H9 (cell line): ENCODE measurements at regions not wholly inside any gene's neighbourhood (a gene's known extent, or its start where the extent isn't known, plus 50 kb on each side); places are given as distances from the start of the nearest gene placed in this dataset.
A peak's percentile ranks its signal among the peaks of the same experiment; 100 is the strongest.

Experiments
- DNase-seq: peaks from one replicate; pipeline ENCODE4 v3.0.0-alpha.2; 2017
- H2AFZ ChIP-seq: one replicate; pipeline ENCODE4 v1.6.1; 2013; ENCODE audit warnings: mild to moderate bottlenecking, low read length, control low read depth, moderate library complexity
- H2AK5ac ChIP-seq: 2 replicates; pipeline ENCODE4 v1.6.1; 2013; ENCODE audit warnings: low read length, control low read depth, mixed read lengths; ENCODE audit not compliant: insufficient read length
- H2BK120ac ChIP-seq: one replicate; pipeline ENCODE4 v1.6.1; 2013; ENCODE audit warnings: low read depth, mild to moderate bottlenecking, low read length, control low read depth, inconsistent platforms; ENCODE audit not compliant: poor library complexity, severe bottlenecking
- H2BK12ac ChIP-seq: 2 replicates; pipeline ENCODE4 v1.6.1; 2013; ENCODE audit warnings: low read length, control low read depth, mixed read lengths, low read depth; ENCODE audit not compliant: insufficient read length
- H2BK15ac ChIP-seq: 2 replicates; pipeline ENCODE4 v1.6.1; 2013; ENCODE audit warnings: low read depth, low read length, control low read depth
- H2BK20ac ChIP-seq: one replicate; pipeline ENCODE4 v1.6.1; 2013; ENCODE audit warnings: low read depth, mild to moderate bottlenecking, low read length, control low read depth, inconsistent platforms; ENCODE audit not compliant: poor library complexity, severe bottlenecking
- H2BK5ac ChIP-seq: 2 replicates; pipeline ENCODE4 v1.6.1; 2013; ENCODE audit warnings: low read length, control low read depth, mixed read lengths; ENCODE audit not compliant: insufficient read length
- H3K14ac ChIP-seq: 2 replicates; pipeline ENCODE4 v1.6.1; 2013; ENCODE audit warnings: low read length, control low read depth; ENCODE audit not compliant: insufficient read depth
- H3K18ac ChIP-seq: 2 replicates; pipeline ENCODE4 v1.6.1; 2013; ENCODE audit warnings: low read depth, mild to moderate bottlenecking, mixed read lengths, low read length, control low read depth; ENCODE audit not compliant: insufficient read length
- H3K23ac ChIP-seq: 2 replicates; pipeline ENCODE4 v1.6.1; 2013; ENCODE audit warnings: low read length, control low read depth, mixed read lengths, low read depth; ENCODE audit not compliant: insufficient read length
- H3K23me2 ChIP-seq: 2 replicates; pipeline ENCODE4 v1.6.1; 2013; ENCODE audit warnings: low read depth, mild to moderate bottlenecking, mixed read lengths, low read length, control low read depth; ENCODE audit not compliant: insufficient read length, poor library complexity, severe bottlenecking
- H3K27ac ChIP-seq: 2 replicates; pipeline ENCODE4 v1.5.1; 2013; ENCODE audit warnings: low read length, control low read depth, mixed read lengths, low read depth; ENCODE audit not compliant: insufficient read length
- H3K27me3 ChIP-seq: 2 replicates; pipeline ENCODE4 v1.6.1; 2013; ENCODE audit warnings: low read length, control low read depth, inconsistent platforms; ENCODE audit not compliant: insufficient read depth
- H3K4ac ChIP-seq: 2 replicates; pipeline ENCODE4 v1.6.1; 2013; ENCODE audit warnings: low read depth, mild to moderate bottlenecking, control low read depth, inconsistent platforms, low read length, moderate library complexity
- H3K4me1 ChIP-seq: 2 replicates; pipeline ENCODE4 v1.6.1; 2013; ENCODE audit warnings: low read length, control low read depth, inconsistent platforms; ENCODE audit not compliant: insufficient read depth
- H3K4me2 ChIP-seq: 2 replicates; pipeline ENCODE4 v1.6.1; 2013; ENCODE audit warnings: low read length, control low read depth, mixed read lengths; ENCODE audit not compliant: insufficient read length, insufficient read depth
- H3K56ac ChIP-seq: 2 replicates; pipeline ENCODE4 v1.6.1; 2013; ENCODE audit warnings: low read depth, mild to moderate bottlenecking, mixed read lengths, low read length, control low read depth; ENCODE audit not compliant: insufficient read length
- H3K79me1 ChIP-seq: 2 replicates; pipeline ENCODE4 v1.6.1; 2013; ENCODE audit warnings: low read depth, mild to moderate bottlenecking, moderate library complexity, low read length, control low read depth, inconsistent platforms; ENCODE audit not compliant: insufficient read depth, poor library complexity, severe bottlenecking
- H3K79me2 ChIP-seq: 2 replicates; pipeline ENCODE4 v1.6.1; 2013; ENCODE audit warnings: low read length, control low read depth, inconsistent platforms; ENCODE audit not compliant: insufficient read depth
- H3K9ac ChIP-seq: 2 replicates; pipeline ENCODE4 v1.6.1; 2013; ENCODE audit warnings: low read length, control low read depth, mixed read lengths; ENCODE audit not compliant: insufficient read length; ENCODE audit errors: extremely low read depth
- H3K9me3 ChIP-seq: one replicate; pipeline ENCODE4 v1.6.1; 2013; ENCODE audit warnings: low read depth, low read length, inconsistent platforms; ENCODE audit not compliant: control insufficient read depth
- H3T11ph ChIP-seq: one replicate; pipeline ENCODE4 v1.6.1; 2013; ENCODE audit warnings: mild to moderate bottlenecking, low read length, control low read depth, inconsistent platforms
- H4K20me1 ChIP-seq: one replicate; pipeline ENCODE4 v1.6.1; 2013; ENCODE audit not compliant: control insufficient read depth, insufficient read length, insufficient read depth
- H4K5ac ChIP-seq: 2 replicates; pipeline ENCODE4 v1.6.1; 2013; ENCODE audit warnings: low read depth, mild to moderate bottlenecking, mixed read lengths, low read length, control low read depth; ENCODE audit not compliant: insufficient read length
- H4K8ac ChIP-seq: replicated peaks from 2 replicates; pipeline ENCODE4 v1.6.1; 2013; ENCODE audit warnings: low read length, control low read depth, mixed read lengths, low read depth; ENCODE audit not compliant: insufficient read length
- H4K91ac ChIP-seq: 2 replicates; pipeline ENCODE4 v1.6.1; 2013; ENCODE audit warnings: low read depth, mild to moderate bottlenecking, moderate library complexity, mixed read lengths, low read length, control low read depth; ENCODE audit not compliant: insufficient read length
- H3K27ac Mint-ChIP-seq, 3 experiments: 2 replicates in 2 of 3; 3 replicates in 1 of 3; pipeline ENCODE4 v1.8.0; 2020 to 2021; ENCODE audit warnings: mixed read lengths in 3 of 3, mild to moderate bottlenecking in 1 of 3, moderate library complexity in 1 of 3
- H3K27me3 Mint-ChIP-seq: 2 replicates; pipeline ENCODE4 v1.8.0; 2021; ENCODE audit warnings: low read depth, mild to moderate bottlenecking, moderate library complexity, mixed read lengths
- H3K36me3 Mint-ChIP-seq, 3 experiments: 2 replicates in 2 of 3; 3 replicates in 1 of 3; pipeline ENCODE4 v1.8.0; 2020 to 2021; ENCODE audit warnings: low read depth in 3 of 3, mixed read lengths in 3 of 3; ENCODE audit not compliant: insufficient read depth in 1 of 3
- H3K4me1 Mint-ChIP-seq, 2 experiments: 2 replicates each; pipeline ENCODE4 v1.8.0; 2020; ENCODE audit warnings: mixed read lengths in 2 of 2
- H3K4me3 Mint-ChIP-seq, 2 experiments: 2 replicates in 1 of 2; 3 replicates in 1 of 2; pipeline ENCODE4 v1.8.0; 2020 to 2021; ENCODE audit warnings: mild to moderate bottlenecking in 2 of 2, mixed read lengths in 2 of 2, moderate library complexity in 1 of 2
- H3K9me3 Mint-ChIP-seq, 2 experiments: 2 replicates in 1 of 2; 3 replicates in 1 of 2; pipeline ENCODE4 v1.8.0; 2020; ENCODE audit warnings: mild to moderate bottlenecking in 2 of 2, mixed read lengths in 2 of 2, moderate library complexity in 1 of 2
- CTCF ChIP-seq: fragments of 200-600 bp; sonication (generic); conservative IDR thresholded peaks from 3 replicates; pipeline ENCODE4 v1.8.0; 2021; ENCODE audit warnings: antibody characterized with exemption, mild to moderate bottlenecking
- WGBS: extraction: QIAGEN DNeasy Blood & Tissue Kit; methylation state at CpG from one replicate; pipeline ENCODE4 v1.1.7; 2013; ENCODE audit warnings: missing lambda C conversion rate, low lambda C conversion rate, mixed read lengths; ENCODE audit not compliant: insufficient read length; ENCODE audit errors: extremely low coverage; 5-methylcytosine and 5-hydroxymethylcytosine counted together

DNA sequence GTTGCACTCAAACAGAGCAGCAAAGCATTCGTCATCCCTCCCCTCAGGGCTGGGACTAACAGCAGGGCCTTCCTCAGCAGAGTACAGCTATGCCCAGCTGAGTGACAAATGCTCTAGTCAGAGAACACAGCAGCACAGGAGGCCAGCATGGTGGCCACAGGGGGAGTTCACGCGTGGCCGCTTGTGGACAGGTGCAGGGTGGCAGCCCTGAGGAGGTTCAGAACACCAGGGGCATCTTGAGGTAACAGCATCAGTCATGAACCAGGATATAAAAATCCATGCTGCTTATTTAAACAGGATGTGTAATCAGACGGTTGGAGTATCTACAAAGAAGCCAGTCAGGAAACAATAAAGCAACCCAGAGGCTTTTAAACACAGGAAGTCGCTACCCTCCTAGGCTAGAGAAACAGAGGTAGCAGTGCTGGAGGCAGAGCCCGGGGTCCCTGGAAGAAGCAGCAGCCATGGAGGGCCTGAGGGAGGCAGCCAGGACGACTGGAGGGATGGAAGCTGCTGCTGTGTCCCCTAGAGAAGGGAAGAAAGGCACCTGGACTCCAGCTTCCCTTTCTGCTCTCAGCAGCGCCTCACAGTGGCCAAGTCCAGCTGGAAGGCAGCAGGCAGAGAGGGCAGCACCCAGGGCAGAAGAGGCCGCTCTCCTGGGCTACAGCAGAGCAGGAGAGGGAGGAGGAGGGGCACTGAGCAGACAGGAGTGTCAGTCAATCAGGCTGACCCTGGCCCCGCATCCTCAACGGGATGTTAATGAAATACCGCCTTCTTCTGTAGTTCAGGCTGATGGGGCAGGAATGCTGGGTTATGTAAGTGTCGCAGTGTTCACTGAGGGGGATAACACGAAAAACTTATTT is 70.8 kb upstream of the UCN3 start:
- no peak overlapping the region for H2BK120ac ChIP-seq
- H3K36me3 Mint-ChIP-seq: peaks cover 0 to 8% (median 8%) of the 10 kb centered on the region in 3 experiments; a peak in 4 of 7 replicates
- peak; percentile 98 for DNase-seq

More for the DNA sequence above, 70.8 kb upstream of the UCN3 start:
- H3K27me3 Mint-ChIP-seq: no peaks in the 10 kb centered on the region; the same call in 1 of the 2 replicates
- Histone ChIP-seq H2AK5ac (no peak overlapping the region), H2BK5ac (no peak overlapping the region), H2AFZ (no peak overlapping the region), H3K23ac (no peak overlapping the region), H3K56ac (no peak overlapping the region), H2BK15ac (no peak overlapping the region), H3K9me3 (no peaks in the 10 kb centered on the region), H4K5ac (no peak overlapping the region), H3K18ac (no peak overlapping the region), H3K4me2 (no peak overlapping the region), H3K9ac (no peak overlapping the region), H2BK20ac (no peak overlapping the region), H4K8ac (no peak overlapping the region), H3K4ac (no peak overlapping the region), H2BK12ac (no peak overlapping the region), H3T11ph (no peak overlapping the region), H3K79me2 (no peaks in the 10 kb centered on the region), H4K91ac (no peak overlapping the region), H3K27me3 (no peaks in the 10 kb centered on the region), H4K20me1 (no peaks in the 10 kb centered on the region), H3K79me1 (no peaks in the 10 kb centered on the region), H3K4me1 (no peaks in the 10 kb centered on the region), H3K23me2 (no peaks in the 10 kb centered on the region), H3K14ac (no peak overlapping the region), H3K27ac (no peak overlapping the region)
- no CpG with 5 or more reads among the region's 15 CpGs for WGBS
- H3K27ac Mint-ChIP-seq: peak overlapping the region in 1 of 3 experiments; percentile 95; a peak in 3 of 7 replicates
- H3K9me3 Mint-ChIP-seq: peaks cover 8 to 53% of the 10 kb centered on the region in 2 experiments
- H3K4me3 Mint-ChIP-seq: no peak overlapping the region
- TF ChIP-seq CTCF: peak; percentile 76
- H3K4me1 Mint-ChIP-seq: peaks cover 23 to 26% of the 10 kb centered on the region in 2 experiments
